ENCODE measurements at regions not wholly inside any gene's neighbourhood (a gene's known extent, or its start where the extent isn't known, plus 50 kb on each side); places are given as distances from the start of the nearest gene placed in this dataset.

DNA sequence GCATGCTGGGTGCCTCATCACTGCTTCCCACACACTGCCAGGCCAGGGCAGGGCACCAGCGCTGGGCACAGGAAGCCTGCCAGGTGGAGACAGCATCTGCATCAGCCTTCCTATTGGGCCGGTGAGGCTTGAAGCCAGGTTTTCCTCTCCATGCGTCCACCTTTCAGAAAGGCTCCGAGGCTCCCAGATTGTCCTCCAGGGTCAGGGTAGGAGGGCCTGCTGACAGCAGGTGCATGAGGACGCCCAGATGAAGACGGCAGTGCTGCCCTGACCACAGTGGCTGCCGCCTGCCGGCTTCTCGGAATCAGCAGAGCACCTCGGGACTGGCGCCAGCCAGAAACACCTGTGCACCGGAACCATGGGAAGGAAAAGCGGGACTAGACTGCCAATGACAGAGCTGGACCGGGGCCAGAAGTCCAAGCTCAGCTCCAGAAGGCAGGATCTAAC, 170.5 kb upstream of the CST7 start:
- TF ChIP-seq, protein P1, sequence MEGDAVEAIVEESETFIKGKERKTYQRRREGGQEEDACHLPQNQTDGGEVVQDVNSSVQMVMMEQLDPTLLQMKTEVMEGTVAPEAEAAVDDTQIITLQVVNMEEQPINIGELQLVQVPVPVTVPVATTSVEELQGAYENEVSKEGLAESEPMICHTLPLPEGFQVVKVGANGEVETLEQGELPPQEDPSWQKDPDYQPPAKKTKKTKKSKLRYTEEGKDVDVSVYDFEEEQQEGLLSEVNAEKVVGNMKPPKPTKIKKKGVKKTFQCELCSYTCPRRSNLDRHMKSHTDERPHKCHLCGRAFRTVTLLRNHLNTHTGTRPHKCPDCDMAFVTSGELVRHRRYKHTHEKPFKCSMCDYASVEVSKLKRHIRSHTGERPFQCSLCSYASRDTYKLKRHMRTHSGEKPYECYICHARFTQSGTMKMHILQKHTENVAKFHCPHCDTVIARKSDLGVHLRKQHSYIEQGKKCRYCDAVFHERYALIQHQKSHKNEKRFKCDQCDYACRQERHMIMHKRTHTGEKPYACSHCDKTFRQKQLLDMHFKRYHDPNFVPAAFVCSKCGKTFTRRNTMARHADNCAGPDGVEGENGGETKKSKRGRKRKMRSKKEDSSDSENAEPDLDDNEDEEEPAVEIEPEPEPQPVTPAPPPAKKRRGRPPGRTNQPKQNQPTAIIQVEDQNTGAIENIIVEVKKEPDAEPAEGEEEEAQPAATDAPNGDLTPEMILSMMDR (IDR thresholded peaks at IDR 0.05; ENCODE audit: low read depth, low read length) = no peak
- no peaks in the 10 kb centered on the region for H3K36me3 ChIP-seq
- peaks cover 2% of the 10 kb centered on the region for H3K9me3 ChIP-seq (ENCODE audit: severe bottlenecking)
- H3K4me3 ChIP-seq (ENCODE audit: low read depth, low read length) = no peak overlapping the region
- no peaks in the 10 kb centered on the region for H3K27me3 ChIP-seq (ENCODE audit: insufficient read depth, low read depth, severe bottlenecking)
- H3K27ac ChIP-seq = no peak overlapping the region
- no peak for DNase-seq

DNA sequence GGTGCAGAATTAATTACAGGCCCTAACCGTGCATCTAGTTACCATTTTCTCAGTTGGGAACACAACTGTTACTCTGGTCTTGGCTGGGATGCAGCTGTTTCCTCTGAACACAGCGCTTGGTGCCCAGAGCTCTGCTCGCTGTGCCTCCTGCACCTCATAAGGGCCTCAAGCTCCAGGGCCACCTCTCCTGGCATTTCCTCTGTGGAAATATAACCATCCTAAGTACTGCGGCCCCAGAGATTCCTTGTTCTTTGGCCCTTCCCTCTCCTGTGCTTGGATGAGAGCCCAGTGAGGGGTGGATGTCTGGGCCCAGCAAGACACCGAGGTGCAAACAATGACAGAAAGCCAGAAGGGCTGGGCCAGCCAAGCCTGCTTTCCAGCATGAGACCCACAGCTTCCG, 169.9 kb upstream of the CST7 start:
- DNase-seq = no peak
- no peaks in the 10 kb centered on the region for H3K36me3 ChIP-seq
- peaks cover 2% of the 10 kb centered on the region for H3K9me3 ChIP-seq (ENCODE audit: severe bottlenecking)
- H3K4me3 ChIP-seq (ENCODE audit: low read depth, low read length) = no peak overlapping the region
- no peak overlapping the region for H3K27ac ChIP-seq
- TF ChIP-seq, protein P1 (IDR thresholded peaks at IDR 0.05; ENCODE audit: low read depth, low read length) = no peak
- no peaks in the 10 kb centered on the region for H3K27me3 ChIP-seq (ENCODE audit: insufficient read depth, low read depth, severe bottlenecking)

DNA sequence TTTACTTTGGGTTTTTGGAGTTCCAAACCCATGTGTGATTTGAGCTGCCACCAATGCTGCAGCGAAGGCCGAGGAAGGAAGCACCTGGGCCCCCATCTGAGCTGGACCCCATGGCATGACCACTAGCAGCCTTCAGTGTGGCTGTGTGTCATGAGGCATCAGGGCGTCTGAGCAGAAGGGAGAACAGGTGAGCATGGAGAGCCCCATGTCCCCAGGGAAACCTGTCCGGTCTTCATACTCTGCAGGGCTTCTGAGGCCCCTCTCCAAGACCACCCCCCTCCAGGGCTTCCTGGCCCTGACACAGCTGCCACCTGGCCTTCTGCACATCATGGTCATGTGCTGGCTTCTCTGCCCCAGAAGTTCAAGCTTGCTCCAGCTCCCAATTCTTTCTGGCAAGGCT, 169.1 kb upstream of the CST7 start:
- no peaks in the 10 kb centered on the region for H3K36me3 ChIP-seq
- H3K27ac ChIP-seq = no peak overlapping the region
- H3K27me3 ChIP-seq (ENCODE audit: insufficient read depth, low read depth, severe bottlenecking) = no peaks in the 10 kb centered on the region
- TF ChIP-seq, protein P1 (IDR thresholded peaks at IDR 0.05; ENCODE audit: low read depth, low read length) = no peak
- H3K4me3 ChIP-seq (ENCODE audit: low read depth, low read length) = no peak overlapping the region
- peaks cover 2% of the 10 kb centered on the region for H3K9me3 ChIP-seq (ENCODE audit: severe bottlenecking)
- DNase-seq = no peak

DNA sequence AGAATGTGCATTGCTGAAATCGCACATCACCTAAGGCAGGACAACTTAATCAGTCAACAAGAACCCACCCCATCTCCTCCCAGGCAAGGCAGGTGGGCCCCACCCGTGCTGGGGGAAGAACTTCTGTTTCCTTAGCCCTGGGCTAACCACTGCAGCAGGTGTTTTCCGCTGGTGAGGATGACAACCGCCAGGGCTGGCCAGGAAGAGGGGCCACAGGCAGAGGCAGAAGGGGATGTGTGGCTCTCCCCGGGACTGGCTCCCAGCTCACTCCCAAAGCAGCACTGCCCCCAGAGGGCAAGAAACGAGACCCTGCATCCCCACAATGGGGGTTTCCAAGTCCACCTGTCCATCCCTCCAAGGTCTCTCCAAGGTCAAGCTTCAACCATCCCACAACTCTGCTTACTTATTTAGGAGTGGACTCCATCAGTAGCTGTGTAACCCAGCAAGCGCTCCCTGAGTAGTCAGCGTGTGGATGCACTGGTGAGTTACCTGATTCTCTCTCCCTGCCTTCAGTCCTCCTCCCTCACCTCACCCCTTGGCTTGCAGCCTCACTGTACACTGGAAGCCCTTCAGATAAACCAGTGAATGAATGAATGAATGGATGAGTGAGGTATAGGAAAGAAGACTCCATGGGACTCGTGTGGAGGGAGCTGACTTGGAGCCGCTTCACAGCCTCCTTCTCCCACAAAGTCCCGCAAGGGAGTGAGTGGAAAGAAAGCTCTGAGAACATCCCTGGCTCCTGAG, 168.2 kb upstream of the CST7 start:
- Histone ChIP-seq H3K4me3 (ENCODE audit: low read depth, low read length) (no peak overlapping the region), H3K27ac (no peak overlapping the region), H3K27me3 (ENCODE audit: insufficient read depth, low read depth, severe bottlenecking) (no peaks in the 10 kb centered on the region), H3K36me3 (no peaks in the 10 kb centered on the region), H3K9me3 (ENCODE audit: severe bottlenecking) (no peaks in the 10 kb centered on the region)
- TF ChIP-seq, protein P1 (IDR thresholded peaks at IDR 0.05; ENCODE audit: low read depth, low read length) = peak; percentile 69
- DNase-seq = peak; percentile 48

DNA sequence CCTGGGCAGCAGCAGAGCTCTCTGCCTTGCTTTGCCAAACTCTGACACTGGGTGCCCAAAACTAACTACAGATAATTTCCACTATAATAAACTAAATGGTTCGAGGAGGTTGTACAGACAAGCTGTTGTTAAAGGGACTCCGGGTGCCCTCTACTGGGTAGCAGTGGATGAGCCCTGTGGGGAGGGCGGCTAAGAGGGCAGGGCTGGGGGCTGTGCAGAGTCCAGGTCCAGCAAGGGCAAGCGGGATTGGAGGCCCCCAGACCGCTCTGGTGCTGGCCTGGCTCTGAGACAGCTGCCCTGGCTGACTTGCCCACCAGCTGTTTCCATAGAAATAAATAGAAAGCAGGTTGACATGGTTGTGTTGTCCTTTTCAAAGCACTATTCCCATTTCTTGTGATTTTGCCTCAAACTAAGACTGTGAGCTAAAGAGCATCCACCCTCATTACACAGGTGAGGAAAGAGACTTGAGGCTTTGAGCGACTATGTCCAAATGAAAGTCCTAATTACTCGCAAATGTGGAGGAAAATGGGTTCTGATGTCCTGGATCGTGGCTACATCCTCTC, 167.6 kb upstream of the CST7 start:
- peak; percentile 79 for DNase-seq

More for the DNA sequence above, 167.6 kb upstream of the CST7 start:
- Histone ChIP-seq H3K27me3 (ENCODE audit: insufficient read depth, low read depth, severe bottlenecking) (no peaks in the 10 kb centered on the region), H3K4me3 (ENCODE audit: low read depth, low read length) (no peak overlapping the region), H3K27ac (no peak overlapping the region), H3K36me3 (no peaks in the 10 kb centered on the region), H3K9me3 (ENCODE audit: severe bottlenecking) (no peaks in the 10 kb centered on the region)
- TF ChIP-seq, protein P1 (IDR thresholded peaks at IDR 0.05; ENCODE audit: low read depth, low read length) = peak; percentile 77

All from WERI-Rb-1 (cell line).